ENCODE measurements at regions not wholly inside any gene's neighbourhood (a gene's known extent, or its start where the extent isn't known, plus 50 kb on each side); places are given as distances from the start of the nearest gene placed in this dataset.

GRCh38 chrX:40213092-40213491 is 115.3 kb upstream of the BCOR start:
- no peak for DNase-seq
- no peaks in the 10 kb centered on the region for H3K27me3 ChIP-seq (ENCODE audit: low read depth)
- H3K36me3 ChIP-seq, result no peaks in the 10 kb centered on the region
- no peak overlapping the region for H3K4me3 ChIP-seq
- no peak for TF ChIP-seq CTCF (IDR thresholded peaks at IDR 0.05; ENCODE audit: borderline replicate concordance)
- no peak overlapping the region for H3K27ac ChIP-seq (replicated peaks)
- intact Hi-C loops (cut with micrococcal nuclease), result no loop called here
- no peaks in the 10 kb centered on the region for H3K9me3 ChIP-seq (replicated peaks)
- H3K4me1 ChIP-seq, result no peaks in the 10 kb centered on the region

- Histone ChIP-seq H3K36me3 (no peaks in the 10 kb centered on the region), H3K27ac (replicated peaks) (no peak overlapping the region), H3K4me1 (no peaks in the 10 kb centered on the region), H3K4me3 (no peak overlapping the region), H3K27me3 (ENCODE audit: low read depth) (no peaks in the 10 kb centered on the region), H3K9me3 (replicated peaks) (no peaks in the 10 kb centered on the region)
- DNase-seq, result no peak
- TF ChIP-seq CTCF (IDR thresholded peaks at IDR 0.05; ENCODE audit: borderline replicate concordance), result no peak
- intact Hi-C loops (cut with micrococcal nuclease), result no loop called here
These were observed 112.3 kb upstream of the BCOR start for GRCh38 chrX:40209951-40210617.

- no peak for TF ChIP-seq CTCF (IDR thresholded peaks at IDR 0.05; ENCODE audit: borderline replicate concordance)
- H3K27me3 ChIP-seq (ENCODE audit: low read depth), result no peaks in the 10 kb centered on the region
- H3K9me3 ChIP-seq (replicated peaks), result no peaks in the 10 kb centered on the region
- DNase-seq, result no peak
- intact Hi-C loops (cut with micrococcal nuclease), result no loop called here
- H3K4me1 ChIP-seq, result no peaks in the 10 kb centered on the region
- no peak overlapping the region for H3K27ac ChIP-seq (replicated peaks)
- no peaks in the 10 kb centered on the region for H3K36me3 ChIP-seq
- no peak overlapping the region for H3K4me3 ChIP-seq
These were observed 109.9 kb upstream of the BCOR start for GRCh38 chrX:40207626-40208025.

GRCh38 chrX:40205471-40205870 is 107.7 kb upstream of the BCOR start:
- Histone ChIP-seq H3K4me3 (no peak overlapping the region), H3K9me3 (replicated peaks) (no peaks in the 10 kb centered on the region), H3K36me3 (no peaks in the 10 kb centered on the region), H3K4me1 (no peaks in the 10 kb centered on the region), H3K27me3 (ENCODE audit: low read depth) (no peaks in the 10 kb centered on the region), H3K27ac (replicated peaks) (no peak overlapping the region)
- no peak for TF ChIP-seq CTCF (IDR thresholded peaks at IDR 0.05; ENCODE audit: borderline replicate concordance)
- no peak for DNase-seq
- intact Hi-C loops (cut with micrococcal nuclease), result no loop called here

GRCh38 chrX:40202456-40202855 is 104.7 kb upstream of the BCOR start:
- intact Hi-C loops (cut with micrococcal nuclease), result no loop called here
- H3K27ac ChIP-seq (replicated peaks), result no peak overlapping the region

More at GRCh38 chrX:40202456-40202855, 104.7 kb upstream of the BCOR start:
- Histone ChIP-seq H3K9me3 (replicated peaks) (no peaks in the 10 kb centered on the region), H3K4me1 (no peaks in the 10 kb centered on the region), H3K27me3 (ENCODE audit: low read depth) (no peaks in the 10 kb centered on the region), H3K36me3 (no peaks in the 10 kb centered on the region), H3K4me3 (no peak overlapping the region)
- no peak for TF ChIP-seq CTCF (IDR thresholded peaks at IDR 0.05; ENCODE audit: borderline replicate concordance)
- no peak for DNase-seq

Data from left ventricle myocardium inferior (tissue), 1 donor.